ENCODE measurements at regions not wholly inside any gene's neighbourhood (a gene's known extent, or its start where the extent isn't known, plus 50 kb on each side); places are given as distances from the start of the nearest gene placed in this dataset.

DNA sequence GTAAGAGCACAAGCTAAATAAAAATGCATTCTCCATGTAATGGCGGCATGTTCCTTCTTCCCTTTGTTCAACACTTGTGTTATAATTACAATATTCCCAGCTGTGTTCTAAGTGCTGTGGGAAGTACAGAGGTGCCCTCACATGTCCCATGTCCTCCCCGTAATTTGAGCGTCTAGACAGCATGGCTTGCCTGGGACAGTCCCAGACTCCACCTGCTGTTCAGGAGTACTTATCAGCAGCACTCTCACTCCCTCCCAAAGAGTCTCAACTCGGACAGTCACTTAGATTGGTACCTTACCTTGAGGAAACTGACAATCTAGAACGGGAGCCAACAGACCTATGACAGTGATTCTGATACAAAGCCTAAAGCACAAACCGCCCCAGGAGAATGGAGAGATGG is 370.5 kb downstream of the EIPR1 start:
- TF ChIP-seq, protein P1, sequence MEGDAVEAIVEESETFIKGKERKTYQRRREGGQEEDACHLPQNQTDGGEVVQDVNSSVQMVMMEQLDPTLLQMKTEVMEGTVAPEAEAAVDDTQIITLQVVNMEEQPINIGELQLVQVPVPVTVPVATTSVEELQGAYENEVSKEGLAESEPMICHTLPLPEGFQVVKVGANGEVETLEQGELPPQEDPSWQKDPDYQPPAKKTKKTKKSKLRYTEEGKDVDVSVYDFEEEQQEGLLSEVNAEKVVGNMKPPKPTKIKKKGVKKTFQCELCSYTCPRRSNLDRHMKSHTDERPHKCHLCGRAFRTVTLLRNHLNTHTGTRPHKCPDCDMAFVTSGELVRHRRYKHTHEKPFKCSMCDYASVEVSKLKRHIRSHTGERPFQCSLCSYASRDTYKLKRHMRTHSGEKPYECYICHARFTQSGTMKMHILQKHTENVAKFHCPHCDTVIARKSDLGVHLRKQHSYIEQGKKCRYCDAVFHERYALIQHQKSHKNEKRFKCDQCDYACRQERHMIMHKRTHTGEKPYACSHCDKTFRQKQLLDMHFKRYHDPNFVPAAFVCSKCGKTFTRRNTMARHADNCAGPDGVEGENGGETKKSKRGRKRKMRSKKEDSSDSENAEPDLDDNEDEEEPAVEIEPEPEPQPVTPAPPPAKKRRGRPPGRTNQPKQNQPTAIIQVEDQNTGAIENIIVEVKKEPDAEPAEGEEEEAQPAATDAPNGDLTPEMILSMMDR (IDR thresholded peaks at IDR 0.05; ENCODE audit: poor library complexity): no peak
- TF ChIP-seq EZH2 (IDR thresholded peaks at IDR 0.05; ENCODE audit: borderline replicate concordance) (no peak), EZH2phosphoT487 (IDR thresholded peaks at IDR 0.05; ENCODE audit: low read depth, severe bottlenecking, unreplicated experiment) (no peak)
